ENCODE measurements at regions not wholly inside any gene's neighbourhood (a gene's known extent, or its start where the extent isn't known, plus 50 kb on each side); places are given as distances from the start of the nearest gene placed in this dataset.

DNA sequence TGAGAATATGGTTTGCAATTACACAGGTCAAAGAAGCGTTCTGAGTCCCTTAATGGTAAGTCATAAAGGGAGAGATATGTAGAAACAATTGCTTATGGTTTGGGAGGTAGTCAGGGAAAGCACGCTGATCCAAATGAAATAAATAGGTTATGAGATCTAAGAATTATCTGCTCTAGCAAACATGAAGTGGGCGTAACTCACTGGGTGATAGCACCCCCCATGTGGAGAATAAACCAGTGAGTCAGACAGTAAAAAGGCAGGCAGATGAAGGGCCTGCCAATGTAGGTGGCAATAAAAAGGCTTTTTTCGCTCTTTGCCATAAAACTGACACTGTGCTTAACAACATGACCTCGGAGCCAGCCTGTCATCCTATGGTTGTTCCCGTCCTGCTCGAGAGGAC is 306.9 kb downstream of the GLRX3 start:
- H3K4me3 ChIP-seq = no peak overlapping the region
- 35 to 47% (median 44%) methylated on average over 7 of the region's 7 CpGs for whole genome bisulfite sequencing, 3 donors
- TF ChIP-seq, protein P1, sequence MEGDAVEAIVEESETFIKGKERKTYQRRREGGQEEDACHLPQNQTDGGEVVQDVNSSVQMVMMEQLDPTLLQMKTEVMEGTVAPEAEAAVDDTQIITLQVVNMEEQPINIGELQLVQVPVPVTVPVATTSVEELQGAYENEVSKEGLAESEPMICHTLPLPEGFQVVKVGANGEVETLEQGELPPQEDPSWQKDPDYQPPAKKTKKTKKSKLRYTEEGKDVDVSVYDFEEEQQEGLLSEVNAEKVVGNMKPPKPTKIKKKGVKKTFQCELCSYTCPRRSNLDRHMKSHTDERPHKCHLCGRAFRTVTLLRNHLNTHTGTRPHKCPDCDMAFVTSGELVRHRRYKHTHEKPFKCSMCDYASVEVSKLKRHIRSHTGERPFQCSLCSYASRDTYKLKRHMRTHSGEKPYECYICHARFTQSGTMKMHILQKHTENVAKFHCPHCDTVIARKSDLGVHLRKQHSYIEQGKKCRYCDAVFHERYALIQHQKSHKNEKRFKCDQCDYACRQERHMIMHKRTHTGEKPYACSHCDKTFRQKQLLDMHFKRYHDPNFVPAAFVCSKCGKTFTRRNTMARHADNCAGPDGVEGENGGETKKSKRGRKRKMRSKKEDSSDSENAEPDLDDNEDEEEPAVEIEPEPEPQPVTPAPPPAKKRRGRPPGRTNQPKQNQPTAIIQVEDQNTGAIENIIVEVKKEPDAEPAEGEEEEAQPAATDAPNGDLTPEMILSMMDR (IDR thresholded peaks at IDR 0.05) = no peak
- TF ChIP-seq EP300 (IDR thresholded peaks at IDR 0.05) (no peak), POLR2A (IDR thresholded peaks at IDR 0.05) (no peak)

DNA sequence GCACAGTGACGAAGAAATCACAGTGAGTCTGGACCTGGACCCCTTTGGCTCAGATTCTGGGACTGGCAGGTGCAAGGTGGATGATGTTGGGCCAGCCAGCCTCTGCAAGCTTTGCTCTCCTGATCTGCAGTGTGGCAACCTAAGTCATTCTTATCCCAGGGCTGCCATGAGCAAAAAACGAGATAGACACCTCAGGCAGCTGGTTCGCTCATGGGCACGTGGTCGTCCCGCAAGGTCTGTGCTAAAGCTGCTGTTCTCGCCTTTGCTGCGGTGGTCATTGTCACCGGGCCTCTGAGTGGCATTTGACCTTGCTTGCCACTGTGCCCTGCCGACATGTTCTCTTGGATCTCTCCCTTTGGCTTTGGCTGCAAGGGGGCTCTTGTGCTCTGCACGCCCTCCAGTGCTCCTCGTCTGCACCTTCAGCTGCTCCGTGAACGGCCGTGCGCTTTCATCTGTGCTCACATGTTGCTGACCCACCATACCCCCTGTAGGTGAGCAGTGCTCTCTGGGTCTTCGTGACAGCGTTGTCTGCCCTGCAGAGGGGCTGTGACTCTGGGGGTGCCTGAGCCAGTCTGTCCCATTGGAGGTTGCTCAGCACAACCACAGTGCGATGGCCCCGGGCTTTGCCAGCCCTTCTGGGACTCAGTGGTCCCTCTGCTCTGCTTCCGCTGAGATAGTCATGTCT is 317.0 kb downstream of the GLRX3 start:
- Histone ChIP-seq H3K27me3 (no peaks in the 10 kb centered on the region), H3K36me3 (no peaks in the 10 kb centered on the region), H3K9me3 (no peaks in the 10 kb centered on the region), H3K27ac (no peak overlapping the region), H3K4me3 (no peak overlapping the region), H3K4me1 (ENCODE audit: insufficient read depth) (no peaks in the 10 kb centered on the region)
- TF ChIP-seq EP300 (IDR thresholded peaks at IDR 0.05) = no peak
- no peak for TF ChIP-seq POLR2A (IDR thresholded peaks at IDR 0.05)
- TF ChIP-seq, protein P1 (IDR thresholded peaks at IDR 0.05) = no peak
- intact Hi-C loops (cut with DNase I) = no loop called here
- no peak for DNase-seq
- WGBS, 3 donors = 88 to 90% (median 88%) methylated on average over 19 to 21 of the region's 21 CpGs

More for the DNA sequence above, 306.9 kb downstream of the GLRX3 start:
- Histone ChIP-seq H3K4me1 (ENCODE audit: insufficient read depth) (no peaks in the 10 kb centered on the region), H3K36me3 (no peaks in the 10 kb centered on the region), H3K27ac (no peak overlapping the region), H3K9me3 (no peaks in the 10 kb centered on the region), H3K27me3 (no peaks in the 10 kb centered on the region)
- no peak for DNase-seq
- intact Hi-C loops (cut with DNase I) = no loop called here

DNA sequence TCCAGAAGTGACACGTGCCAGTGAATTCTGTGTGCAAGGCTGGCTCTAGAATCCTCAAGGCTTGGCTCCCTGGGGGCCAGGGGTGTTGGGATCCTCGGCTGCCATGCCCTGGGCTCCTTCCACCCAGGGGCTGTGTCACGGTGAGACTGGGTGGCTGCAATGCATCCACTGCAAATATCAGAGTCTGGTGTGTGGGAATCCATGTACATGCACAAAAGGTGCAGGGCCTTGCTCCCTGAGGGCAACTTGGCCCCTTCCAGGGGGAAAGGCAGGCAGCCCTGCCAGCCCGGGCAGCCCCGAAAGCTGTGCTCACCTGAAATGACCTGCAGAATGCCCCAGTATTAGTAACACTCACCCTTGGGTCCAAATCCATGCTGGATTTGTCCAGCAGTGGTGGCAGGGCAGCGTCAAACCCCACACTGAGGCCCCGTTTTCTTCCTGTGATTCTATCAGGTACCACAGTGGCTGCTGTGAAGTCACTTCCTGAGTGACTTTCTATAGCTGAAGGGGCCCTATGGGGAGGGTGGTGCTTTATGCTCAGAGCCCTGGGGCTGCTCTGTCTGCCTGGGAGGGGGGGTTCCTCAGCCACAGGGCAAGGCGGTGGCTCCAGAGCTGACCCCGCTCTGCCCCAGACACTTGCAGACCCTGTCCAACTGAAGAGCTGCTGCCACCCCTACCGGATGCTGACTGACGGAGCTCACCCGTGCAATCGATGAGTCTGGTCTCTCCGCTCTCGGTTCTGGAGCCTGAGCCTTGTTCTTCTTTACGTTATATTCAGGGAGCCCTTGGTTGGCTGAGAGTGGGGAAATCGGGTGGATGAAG is 317.7 kb downstream of the GLRX3 start:
- DNase-seq = no peak
- Histone ChIP-seq H3K9me3 (no peaks in the 10 kb centered on the region), H3K27ac (no peak overlapping the region), H3K36me3 (no peaks in the 10 kb centered on the region), H3K4me1 (ENCODE audit: insufficient read depth) (no peaks in the 10 kb centered on the region), H3K4me3 (no peak overlapping the region), H3K27me3 (no peaks in the 10 kb centered on the region)
- intact Hi-C loops (cut with DNase I) = no loop called here
- TF ChIP-seq, protein P1 (IDR thresholded peaks at IDR 0.05) = no peak
- TF ChIP-seq EP300 (IDR thresholded peaks at IDR 0.05) = no peak
- no peak for TF ChIP-seq POLR2A (IDR thresholded peaks at IDR 0.05)
- 80 to 89% (median 82%) methylated on average over 16 to 17 of the region's 17 CpGs for WGBS, 3 donors

DNA sequence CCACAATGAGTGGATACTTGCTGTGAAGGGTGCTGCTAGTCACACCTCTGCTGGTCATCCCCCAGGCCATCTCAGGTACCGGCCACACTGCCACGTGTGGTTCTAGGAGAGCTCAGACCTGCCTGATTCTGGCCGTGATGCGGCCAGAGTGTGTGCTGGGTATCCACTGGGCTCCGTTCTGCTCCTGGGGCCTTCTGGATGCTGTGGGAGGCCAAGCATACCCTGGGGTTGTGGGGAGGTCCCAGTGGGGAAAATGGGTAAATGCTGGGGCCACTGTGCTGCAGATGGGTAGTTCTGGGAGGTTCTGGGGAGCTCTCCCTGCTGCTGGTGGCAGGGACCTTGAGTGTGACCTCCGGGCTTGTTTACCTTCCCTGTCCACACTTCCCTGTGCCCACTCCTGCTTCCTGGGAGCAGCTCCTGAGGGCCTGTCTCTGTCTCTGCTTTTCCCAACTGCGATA is 318.4 kb downstream of the GLRX3 start:
- TF ChIP-seq, protein P1 (IDR thresholded peaks at IDR 0.05) = no peak
- TF ChIP-seq EP300 (IDR thresholded peaks at IDR 0.05) (no peak), POLR2A (IDR thresholded peaks at IDR 0.05) (no peak)
- no peaks in the 10 kb centered on the region for H3K4me1 ChIP-seq (ENCODE audit: insufficient read depth)
- intact Hi-C loops (cut with DNase I) = no loop called here
- no peaks in the 10 kb centered on the region for H3K27me3 ChIP-seq
- H3K4me3 ChIP-seq = no peak overlapping the region
- no peak overlapping the region for H3K27ac ChIP-seq
- 81 to 88% (median 86%) methylated on average over 7 of the region's 7 CpGs for WGBS, 3 donors
- no peaks in the 10 kb centered on the region for H3K9me3 ChIP-seq
- no peaks in the 10 kb centered on the region for H3K36me3 ChIP-seq
- no peak for DNase-seq

All from ovary (tissue), 7 donors.